DOHH2 (cell line): ENCODE measurements at regions not wholly inside any gene's neighbourhood (a gene's known extent, or its start where the extent isn't known, plus 50 kb on each side); places are given as distances from the start of the nearest gene placed in this dataset.

ENCODE experiments used
- H3F3A ChIP-seq: fragments of 200-600 bp; sonication (generic), shearing (Covaris generic); 2 replicates; pipeline ENCODE4 v1.6.0; 2016; ENCODE audit warnings: antibody characterized with exemption, mild to moderate bottlenecking; ENCODE audit not compliant: control insufficient read depth, insufficient read depth
- H3K27ac ChIP-seq: fragments of 200-600 bp; sonication (generic); 2 replicates; pipeline ENCODE4 v1.5.1; 2014; ENCODE audit warnings: low read depth, mild to moderate bottlenecking, low read length, moderate library complexity
- H3K27me3 ChIP-seq: fragments of 200-600 bp; sonication (generic); 2 replicates; pipeline ENCODE4 v1.6.1; 2014; ENCODE audit warnings: mild to moderate bottlenecking, low read length, mixed read lengths; ENCODE audit not compliant: control insufficient read depth
- H3K36me3 ChIP-seq: fragments of 200-600 bp; sonication (generic); 2 replicates; pipeline ENCODE4 v1.6.1; 2014; ENCODE audit warnings: mild to moderate bottlenecking, low read length, moderate library complexity, mixed read lengths; ENCODE audit not compliant: control insufficient read depth
- H3K4me1 ChIP-seq: fragments of 200-600 bp; sonication (generic); 2 replicates; pipeline ENCODE4 v1.6.1; 2014; ENCODE audit warnings: mild to moderate bottlenecking, low read length, mixed read lengths; ENCODE audit not compliant: control insufficient read depth
- H3K4me2 ChIP-seq: fragments of 200-600 bp; sonication (generic); 2 replicates; pipeline ENCODE4 v1.6.0; 2014; ENCODE audit warnings: mild to moderate bottlenecking, low read length, moderate library complexity
- H3K4me3 ChIP-seq: fragments of 200-600 bp; sonication (generic); 2 replicates; pipeline ENCODE4 v1.5.1; 2014; ENCODE audit warnings: mild to moderate bottlenecking, low read length, mixed read lengths
- H3K79me2 ChIP-seq: fragments of 200-600 bp; sonication (generic); 2 replicates; pipeline ENCODE4 v1.6.1; 2014; ENCODE audit warnings: mild to moderate bottlenecking, low read length, mixed read lengths; ENCODE audit not compliant: control insufficient read depth
- H3K9me2 ChIP-seq: fragments of 200-600 bp; sonication (generic); replicated peaks from 2 replicates; pipeline ENCODE4 v1.6.1; 2014; ENCODE audit warnings: mild to moderate bottlenecking, low read length, mixed read lengths; ENCODE audit not compliant: control insufficient read depth
- H3K9me3 ChIP-seq: fragments of 200-600 bp; sonication (generic); 2 replicates; pipeline ENCODE4 v1.6.1; 2014; ENCODE audit warnings: antibody characterized with exemption, low read length, mixed read lengths; ENCODE audit not compliant: control insufficient read depth, insufficient read depth
- H4K20me1 ChIP-seq: fragments of 200-600 bp; sonication (generic); 2 replicates; pipeline ENCODE4 v1.6.0; 2014; ENCODE audit warnings: low read depth, mild to moderate bottlenecking, antibody characterized with exemption, low read length, moderate library complexity; ENCODE audit not compliant: control insufficient read depth, insufficient read depth
- EZH2phosphoT487 ChIP-seq: fragments of 200-600 bp; sonication (generic); IDR thresholded peaks from 2 replicates; pipeline ENCODE4 v1.6.1; 2017; ENCODE audit warnings: borderline replicate concordance, mild to moderate bottlenecking, antibody characterized with exemption, low read length, moderate library complexity, mixed read lengths
- TF ChIP-seq, protein P1 (sequence below): fragments of 200-600 bp; sonication (generic); IDR thresholded peaks from one replicate; pipeline ENCODE4 v1.5.1; 2014; ENCODE audit warnings: antibody characterized with exemption, mild to moderate bottlenecking, low read depth, low read length; ENCODE audit not compliant: poor library complexity, severe bottlenecking

GRCh38 chrX:77003956-77004355, 443.2 kb upstream of the FGF16 start:
- Histone ChIP-seq H3K9me3 (no peaks in the 10 kb centered on the region), H3K9me2 (no peaks in the 10 kb centered on the region), H3F3A (no peaks in the 10 kb centered on the region), H3K27me3 (no peaks in the 10 kb centered on the region), H3K36me3 (no peaks in the 10 kb centered on the region), H4K20me1 (no peaks in the 10 kb centered on the region), H3K4me2 (no peak overlapping the region), H3K79me2 (no peaks in the 10 kb centered on the region), H3K4me1 (no peaks in the 10 kb centered on the region), H3K27ac (no peak overlapping the region), H3K4me3 (no peak overlapping the region)
- TF ChIP-seq, protein P1, sequence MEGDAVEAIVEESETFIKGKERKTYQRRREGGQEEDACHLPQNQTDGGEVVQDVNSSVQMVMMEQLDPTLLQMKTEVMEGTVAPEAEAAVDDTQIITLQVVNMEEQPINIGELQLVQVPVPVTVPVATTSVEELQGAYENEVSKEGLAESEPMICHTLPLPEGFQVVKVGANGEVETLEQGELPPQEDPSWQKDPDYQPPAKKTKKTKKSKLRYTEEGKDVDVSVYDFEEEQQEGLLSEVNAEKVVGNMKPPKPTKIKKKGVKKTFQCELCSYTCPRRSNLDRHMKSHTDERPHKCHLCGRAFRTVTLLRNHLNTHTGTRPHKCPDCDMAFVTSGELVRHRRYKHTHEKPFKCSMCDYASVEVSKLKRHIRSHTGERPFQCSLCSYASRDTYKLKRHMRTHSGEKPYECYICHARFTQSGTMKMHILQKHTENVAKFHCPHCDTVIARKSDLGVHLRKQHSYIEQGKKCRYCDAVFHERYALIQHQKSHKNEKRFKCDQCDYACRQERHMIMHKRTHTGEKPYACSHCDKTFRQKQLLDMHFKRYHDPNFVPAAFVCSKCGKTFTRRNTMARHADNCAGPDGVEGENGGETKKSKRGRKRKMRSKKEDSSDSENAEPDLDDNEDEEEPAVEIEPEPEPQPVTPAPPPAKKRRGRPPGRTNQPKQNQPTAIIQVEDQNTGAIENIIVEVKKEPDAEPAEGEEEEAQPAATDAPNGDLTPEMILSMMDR = no peak
- no peak for TF ChIP-seq EZH2phosphoT487

DNA sequence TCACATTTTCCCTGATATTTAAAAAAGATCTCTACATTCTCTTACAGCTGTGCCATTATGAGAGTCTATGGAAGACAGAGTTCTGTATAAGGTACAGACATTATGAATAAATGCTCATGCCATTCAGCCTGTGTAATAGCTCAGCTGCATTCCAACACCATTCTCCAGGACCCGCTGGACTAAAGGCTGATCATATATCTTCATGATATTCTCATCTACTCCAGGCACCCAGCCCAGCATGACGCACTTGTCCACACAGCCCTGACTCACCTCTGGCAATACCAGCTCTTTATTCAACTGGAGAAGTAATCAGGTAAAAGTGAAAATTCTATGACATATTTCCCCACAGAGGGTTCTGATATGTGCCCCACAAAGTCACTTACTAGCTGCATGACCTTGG, 437.5 kb upstream of the FGF16 start:
- Histone ChIP-seq H3K36me3 (no peaks in the 10 kb centered on the region), H3F3A (no peaks in the 10 kb centered on the region), H3K4me1 (peaks cover 3% of the 10 kb centered on the region), H3K4me3 (no peak overlapping the region), H3K27me3 (no peaks in the 10 kb centered on the region), H3K27ac (no peak overlapping the region), H3K4me2 (no peak overlapping the region), H3K9me2 (no peaks in the 10 kb centered on the region), H4K20me1 (no peaks in the 10 kb centered on the region), H3K79me2 (no peaks in the 10 kb centered on the region), H3K9me3 (no peaks in the 10 kb centered on the region)
- no peak for TF ChIP-seq EZH2phosphoT487
- TF ChIP-seq, protein P1 = no peak

GRCh38 chrX:77014377-77015372, 432.5 kb upstream of the FGF16 start:
- no peaks in the 10 kb centered on the region for H3F3A ChIP-seq
- H3K27ac ChIP-seq = no peak overlapping the region
- no peaks in the 10 kb centered on the region for H3K9me2 ChIP-seq
- no peaks in the 10 kb centered on the region for H4K20me1 ChIP-seq
- no peaks in the 10 kb centered on the region for H3K9me3 ChIP-seq
- no peak overlapping the region for H3K4me2 ChIP-seq
- no peak overlapping the region for H3K4me3 ChIP-seq
- H3K79me2 ChIP-seq = no peaks in the 10 kb centered on the region
- no peak for TF ChIP-seq EZH2phosphoT487
- TF ChIP-seq, protein P1 = no peak
- H3K4me1 ChIP-seq = peaks cover 4% of the 10 kb centered on the region
- no peaks in the 10 kb centered on the region for H3K36me3 ChIP-seq
- H3K27me3 ChIP-seq = no peaks in the 10 kb centered on the region
